Esophagus mucosa (tissue), 1 donor: ENCODE measurements at regions not wholly inside any gene's neighbourhood (a gene's known extent, or its start where the extent isn't known, plus 50 kb on each side); places are given as distances from the start of the nearest gene placed in this dataset.
"Not testable (repeated sequence)": the region's sequence is repeated elsewhere in the genome, so short reads cannot be mapped to it uniquely, and the experiment has no call there.

Source experiments
- ATAC-seq: fragments of 200-7000 bp; cut with Tn5 transposase; one replicate; pipeline ENCODE4 v1.9.1; 2020
- donor health status: DM: yes; HTN: yes; CAD: no.

GRCh38 chr12:46516933-46517578 is 144.5 kb upstream of the SLC38A2 start:
- peak; percentile 49 for ATAC-seq

- no peak for ATAC-seq
Observed at GRCh38 chr12:46516238-46516932, 143.8 kb upstream of the SLC38A2 start.

GRCh38 chr12:46515829-46516228 is 143.3 kb upstream of the SLC38A2 start:
- no peak for ATAC-seq

GRCh38 chr12:46514886-46515285 is 142.3 kb upstream of the SLC38A2 start:
- ATAC-seq, result no peak

GRCh38 chr12:46510257-46510656 is 137.7 kb upstream of the SLC38A2 start:
- ATAC-seq, result not testable (repeated sequence)

- no peak for ATAC-seq
Observed at GRCh38 chr12:46509135-46509534, 136.6 kb upstream of the SLC38A2 start.

GRCh38 chr12:46508651-46509050 is 136.1 kb upstream of the SLC38A2 start:
- no peak for ATAC-seq

GRCh38 chr12:46507766-46508165 is 135.2 kb upstream of the SLC38A2 start:
- no peak for ATAC-seq

- ATAC-seq, result no peak
Observed at GRCh38 chr12:46506961-46507360, 134.4 kb upstream of the SLC38A2 start.

- no peak for ATAC-seq
Observed at GRCh38 chr12:46506198-46506597, 133.6 kb upstream of the SLC38A2 start.

- ATAC-seq, result no peak
Observed at GRCh38 chr12:46504494-46504893, 131.9 kb upstream of the SLC38A2 start.

- ATAC-seq, result peak; percentile 73
Observed at GRCh38 chr12:46503637-46504175, 131.1 kb upstream of the SLC38A2 start.

- ATAC-seq, result no peak
Observed at GRCh38 chr12:46500673-46501072, 128.1 kb upstream of the SLC38A2 start.

- ATAC-seq, result no peak
Observed at GRCh38 chr12:46499901-46500300, 127.3 kb upstream of the SLC38A2 start.

- no peak for ATAC-seq
Observed at GRCh38 chr12:46499226-46499625, 126.7 kb upstream of the SLC38A2 start.

- ATAC-seq, result peak; percentile 78
Observed at GRCh38 chr12:46497739-46498138, 125.2 kb upstream of the SLC38A2 start.

- no peak for ATAC-seq
Observed at GRCh38 chr12:46494424-46494823, 121.9 kb upstream of the SLC38A2 start.

GRCh38 chr12:46493834-46494181 is 121.2 kb upstream of the SLC38A2 start:
- ATAC-seq, result no peak

GRCh38 chr12:46493150-46493833 is 120.7 kb upstream of the SLC38A2 start:
- peak; percentile 78 for ATAC-seq

GRCh38 chr12:46492471-46493085 is 120.0 kb upstream of the SLC38A2 start:
- peak; percentile 77 for ATAC-seq

GRCh38 chr12:46491548-46491947 is 119.0 kb upstream of the SLC38A2 start:
- no peak for ATAC-seq

- no peak for ATAC-seq
Observed at GRCh38 chr12:46490635-46491034, 118.1 kb upstream of the SLC38A2 start.

- no peak for ATAC-seq
Observed at GRCh38 chr12:46489951-46490388, 117.4 kb upstream of the SLC38A2 start.
